Epithelial cell of esophagus (primary cell): ENCODE measurements at regions not wholly inside any gene's neighbourhood (a gene's known extent, or its start where the extent isn't known, plus 50 kb on each side); places are given as distances from the start of the nearest gene placed in this dataset.

Source experiments
- DNase-seq: peaks from one replicate; pipeline ENCODE4 v3.0.0; 2010; ENCODE audit warnings: low read depth
- H3K4me3 ChIP-seq: 2 replicates; pipeline ENCODE4 v1.5.1; 2011; ENCODE audit warnings: mild to moderate bottlenecking, low read length, control low read depth
- TF ChIP-seq, protein P1 (sequence below): IDR thresholded peaks from 2 replicates; pipeline ENCODE4 v1.5.1; 2011; ENCODE audit warnings: low read depth, mild to moderate bottlenecking, low read length, control low read depth, inconsistent platforms; ENCODE audit not compliant: insufficient read depth; ENCODE audit errors: missing control alignments

DNA sequence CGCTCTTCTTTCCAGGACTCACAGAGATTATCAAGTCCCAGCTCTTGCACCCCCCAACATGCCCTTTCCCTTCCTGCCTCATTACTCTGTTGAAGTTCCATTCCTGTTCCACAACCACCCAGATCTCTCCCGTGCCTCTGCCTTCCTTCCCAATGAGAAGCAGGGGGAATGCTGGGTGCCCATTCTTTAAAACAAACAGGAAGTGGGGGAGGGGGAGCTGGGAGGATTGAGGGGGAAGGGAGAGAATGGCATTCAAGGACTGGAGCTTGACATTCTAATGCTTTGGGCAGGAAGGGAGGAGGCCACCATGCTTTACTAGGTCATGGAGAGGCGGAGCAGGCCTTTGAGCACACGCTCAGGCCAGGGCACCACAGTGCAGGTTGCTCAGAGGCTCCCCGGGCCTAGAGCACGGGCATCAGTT, 150.3 kb upstream of the IRF2BP2 start:
- TF ChIP-seq, protein P1, sequence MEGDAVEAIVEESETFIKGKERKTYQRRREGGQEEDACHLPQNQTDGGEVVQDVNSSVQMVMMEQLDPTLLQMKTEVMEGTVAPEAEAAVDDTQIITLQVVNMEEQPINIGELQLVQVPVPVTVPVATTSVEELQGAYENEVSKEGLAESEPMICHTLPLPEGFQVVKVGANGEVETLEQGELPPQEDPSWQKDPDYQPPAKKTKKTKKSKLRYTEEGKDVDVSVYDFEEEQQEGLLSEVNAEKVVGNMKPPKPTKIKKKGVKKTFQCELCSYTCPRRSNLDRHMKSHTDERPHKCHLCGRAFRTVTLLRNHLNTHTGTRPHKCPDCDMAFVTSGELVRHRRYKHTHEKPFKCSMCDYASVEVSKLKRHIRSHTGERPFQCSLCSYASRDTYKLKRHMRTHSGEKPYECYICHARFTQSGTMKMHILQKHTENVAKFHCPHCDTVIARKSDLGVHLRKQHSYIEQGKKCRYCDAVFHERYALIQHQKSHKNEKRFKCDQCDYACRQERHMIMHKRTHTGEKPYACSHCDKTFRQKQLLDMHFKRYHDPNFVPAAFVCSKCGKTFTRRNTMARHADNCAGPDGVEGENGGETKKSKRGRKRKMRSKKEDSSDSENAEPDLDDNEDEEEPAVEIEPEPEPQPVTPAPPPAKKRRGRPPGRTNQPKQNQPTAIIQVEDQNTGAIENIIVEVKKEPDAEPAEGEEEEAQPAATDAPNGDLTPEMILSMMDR: no peak
- H3K4me3 ChIP-seq: no peak overlapping the region
- no peak for DNase-seq

DNA sequence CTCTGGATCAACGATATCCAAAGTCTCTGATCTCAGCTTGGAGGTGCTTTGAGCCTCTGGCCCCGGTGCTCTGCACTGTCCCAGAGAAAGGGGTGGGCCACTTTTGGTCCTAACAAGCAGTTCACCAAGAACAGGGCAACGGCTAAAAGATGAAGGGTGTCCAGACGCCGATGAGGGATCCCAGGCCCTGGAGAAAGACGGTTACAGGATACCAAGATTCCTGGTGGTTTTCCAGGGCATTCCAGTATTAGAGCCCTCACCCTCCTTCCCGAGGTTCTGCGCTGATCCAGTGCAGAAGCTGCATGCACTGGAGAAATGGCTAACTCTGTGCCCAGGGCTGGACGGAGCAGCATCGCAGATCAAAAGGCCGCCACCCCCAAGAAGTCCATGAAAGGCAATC, 149.9 kb upstream of the IRF2BP2 start:
- no peak for DNase-seq
- TF ChIP-seq, protein P1: no peak
- no peak overlapping the region for H3K4me3 ChIP-seq

DNA sequence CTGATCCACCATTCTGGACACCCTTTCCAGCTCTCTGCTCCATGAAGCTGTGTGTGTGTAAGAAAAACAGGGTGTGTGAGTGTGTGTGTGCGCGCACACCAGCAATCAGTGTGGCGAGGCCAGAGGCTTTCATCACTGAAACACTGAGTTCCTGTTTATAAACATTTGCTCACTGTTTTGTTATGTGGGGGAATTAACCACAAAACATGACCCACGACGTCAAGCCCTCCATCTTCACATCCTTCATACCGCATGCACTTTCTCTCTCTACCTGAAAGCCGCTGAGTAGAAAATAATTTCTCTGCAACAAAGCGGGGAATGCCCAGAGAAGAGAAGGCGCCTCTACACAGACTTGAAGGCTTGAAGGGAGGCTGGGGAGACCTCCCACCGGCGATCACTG, 148.9 kb upstream of the IRF2BP2 start:
- no peak overlapping the region for H3K4me3 ChIP-seq
- no peak for DNase-seq
- TF ChIP-seq, protein P1: no peak

DNA sequence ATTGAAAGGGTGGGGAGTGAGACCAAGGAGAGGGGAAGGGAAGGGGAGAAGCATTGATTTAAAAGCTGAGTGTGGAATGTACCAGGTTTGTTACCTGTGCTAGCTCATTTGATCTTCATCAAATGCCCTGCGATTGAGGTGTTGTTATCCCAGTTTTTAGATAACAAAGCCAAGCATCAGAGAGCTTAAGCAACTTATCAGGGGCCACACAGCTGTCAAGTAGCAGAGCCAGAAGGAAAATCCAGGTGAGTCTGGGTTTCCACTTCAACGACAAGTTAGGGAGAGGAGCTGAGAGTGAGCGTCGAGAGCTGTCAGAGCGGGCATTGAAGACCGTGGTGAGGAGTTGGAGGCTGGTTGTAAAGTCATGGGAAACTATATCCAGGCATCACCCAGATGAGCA, 146.9 kb upstream of the IRF2BP2 start:
- TF ChIP-seq, protein P1: no peak
- DNase-seq: no peak
- no peak overlapping the region for H3K4me3 ChIP-seq

DNA sequence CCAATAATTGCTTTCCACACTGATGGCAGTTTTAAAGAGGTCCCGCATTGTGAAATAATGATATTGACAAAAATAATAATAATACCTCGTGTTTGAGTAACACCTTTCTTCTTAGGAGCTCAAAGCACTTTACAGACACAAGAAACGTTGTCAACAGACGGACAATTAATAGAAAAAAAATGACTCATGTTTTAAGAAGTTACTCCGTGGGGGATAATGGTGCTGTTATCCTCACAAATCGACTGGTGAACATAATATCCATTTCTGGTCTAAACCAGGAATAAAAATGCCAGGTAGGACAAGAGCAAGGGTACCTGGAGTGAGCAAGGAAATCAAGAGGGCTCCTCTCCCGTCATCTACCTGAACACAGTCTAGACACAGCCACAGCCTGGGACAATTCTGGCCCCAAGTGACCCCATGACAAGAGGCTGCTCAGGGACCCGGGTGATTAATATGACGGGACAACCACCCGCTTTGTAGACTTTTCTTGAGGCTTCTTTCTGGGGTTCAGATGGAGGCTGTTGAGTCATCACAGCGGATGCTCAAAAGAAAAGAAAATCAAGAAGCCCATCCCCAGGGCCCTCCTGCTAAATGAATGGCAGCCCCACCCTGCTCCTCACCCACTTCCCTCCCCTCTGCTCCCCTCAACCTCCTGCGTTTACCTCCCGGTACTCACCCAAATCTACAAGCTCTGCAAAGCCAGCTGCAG, 146.2 kb upstream of the IRF2BP2 start:
- TF ChIP-seq, protein P1: no peak
- H3K4me3 ChIP-seq: no peak overlapping the region
- DNase-seq: no peak

DNA sequence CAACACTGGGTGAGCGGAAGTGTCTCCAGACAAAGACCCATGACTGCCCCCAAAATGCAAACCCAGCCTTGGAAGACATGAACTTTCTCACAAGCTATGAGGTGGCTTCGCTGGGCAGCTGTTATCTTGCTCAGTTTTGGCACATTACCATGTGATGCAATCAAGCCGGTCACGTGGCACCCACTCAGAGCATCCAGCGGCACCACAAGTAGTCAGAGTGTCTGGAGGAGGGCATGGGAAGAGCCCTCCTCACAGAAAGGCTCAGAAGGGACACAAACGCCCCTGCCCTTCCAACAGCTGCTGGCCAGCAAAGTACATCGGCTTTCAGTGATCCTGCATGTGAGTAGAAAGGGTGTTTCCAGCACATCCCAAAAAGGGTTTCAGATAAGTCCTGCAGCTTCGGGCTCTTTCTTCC, 145.5 kb upstream of the IRF2BP2 start:
- DNase-seq: peak; percentile 65
- TF ChIP-seq, protein P1: no peak
- no peak overlapping the region for H3K4me3 ChIP-seq

DNA sequence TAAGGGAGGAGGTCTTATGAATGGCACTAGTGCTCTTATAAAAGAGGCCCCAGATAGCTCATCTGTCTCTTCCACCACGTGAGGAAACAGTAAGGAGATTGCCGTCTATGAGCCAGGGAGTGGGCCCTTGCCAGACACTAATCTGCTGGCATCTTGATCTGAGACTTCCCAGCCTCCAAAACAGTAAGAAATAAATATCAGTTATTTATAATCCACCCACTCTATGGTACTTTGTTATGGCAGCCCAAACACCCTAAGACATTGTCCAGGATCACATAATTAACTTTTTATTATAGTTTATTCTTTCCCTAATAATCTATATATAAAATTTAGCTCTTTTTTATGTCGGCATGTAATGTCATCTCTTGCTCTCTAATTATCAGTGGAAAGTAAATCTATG, 144.0 kb upstream of the IRF2BP2 start:
- TF ChIP-seq, protein P1: no peak
- DNase-seq: no peak
- no peak overlapping the region for H3K4me3 ChIP-seq
